GM12891 (cell line): ENCODE measurements at regions not wholly inside any gene's neighbourhood (a gene's known extent, or its start where the extent isn't known, plus 50 kb on each side); places are given as distances from the start of the nearest gene placed in this dataset.

Experiments
- PAX5 ChIP-seq: IDR thresholded peaks from 2 replicates; pipeline ENCODE4 v1.6.1; 2011; ENCODE audit warnings: low read length, moderate library complexity, mild to moderate bottlenecking; ENCODE audit not compliant: insufficient read depth, severe bottlenecking
- POLR2A ChIP-seq: IDR thresholded peaks from 2 replicates; pipeline ENCODE4 v1.6.1; 2011; ENCODE audit warnings: low read depth, low read length, control low read depth
- POLR2AphosphoS5 ChIP-seq: IDR thresholded peaks from 2 replicates; pipeline ENCODE4 v1.6.1; 2011; ENCODE audit warnings: low read depth, low read length, control low read depth
- POU2F2 ChIP-seq: IDR thresholded peaks from 2 replicates; pipeline ENCODE4 v1.6.1; 2011; ENCODE audit warnings: low read depth, mild to moderate bottlenecking, control low read depth, low read length, moderate library complexity
- SPI1 ChIP-seq: IDR thresholded peaks from 2 replicates; pipeline ENCODE4 v1.6.1; 2011; ENCODE audit warnings: low read depth, low read length, control low read depth
- TAF1 ChIP-seq: IDR thresholded peaks from 2 replicates; pipeline ENCODE4 v1.6.1; 2011; ENCODE audit warnings: low read depth, low read length, control low read depth

DNA sequence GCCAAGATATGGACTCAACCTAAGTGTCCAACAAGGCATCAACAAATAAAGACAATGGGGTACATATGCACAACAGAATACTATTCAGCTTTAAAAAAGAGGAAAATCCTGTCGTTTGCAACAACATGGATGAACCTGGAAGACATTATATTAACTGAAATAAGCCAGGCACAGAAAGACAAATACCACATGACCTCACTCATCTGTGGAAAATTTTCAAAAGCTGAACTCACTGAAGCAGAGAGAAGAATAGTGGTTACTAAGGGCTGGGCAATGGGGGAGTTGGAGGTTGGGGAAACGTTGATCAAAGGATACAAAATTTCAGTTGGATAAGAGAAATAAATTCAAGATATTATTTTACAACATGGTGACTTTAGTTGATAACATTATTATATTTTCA is 221.4 kb upstream of the PITRM1 start:
- TF ChIP-seq TAF1 (no peak), POLR2A (no peak), POU2F2 (no peak), POLR2AphosphoS5 (no peak), PAX5 (no peak), SPI1 (no peak)
